Uterus (tissue), 2 donors: ENCODE measurements at regions not wholly inside any gene's neighbourhood (a gene's known extent, or its start where the extent isn't known, plus 50 kb on each side); places are given as distances from the start of the nearest gene placed in this dataset.

ENCODE experiments used
- POLR2A ChIP-seq, 2 donors: fragments of 450-650 bp; IDR thresholded peaks; one replicate each; pipeline ENCODE4 v1.6.1; 2016; ENCODE audit warnings: antibody characterized with exemption in 2 of 2, mild to moderate bottlenecking in 1 of 2, moderate library complexity in 1 of 2
- TF ChIP-seq, protein P1 (sequence below), 4 experiments: fragments of 200-600 bp in 2 of 4; fragments of 450-650 bp in 2 of 4; sonication (generic) in 2 of 4; IDR thresholded peaks; one replicate each; pipeline ENCODE4 v1.5.1; 2016 to 2019; ENCODE audit warnings: antibody characterized with exemption in 4 of 4, mild to moderate bottlenecking in 2 of 4, moderate library complexity in 1 of 4

- TF ChIP-seq, protein P1, sequence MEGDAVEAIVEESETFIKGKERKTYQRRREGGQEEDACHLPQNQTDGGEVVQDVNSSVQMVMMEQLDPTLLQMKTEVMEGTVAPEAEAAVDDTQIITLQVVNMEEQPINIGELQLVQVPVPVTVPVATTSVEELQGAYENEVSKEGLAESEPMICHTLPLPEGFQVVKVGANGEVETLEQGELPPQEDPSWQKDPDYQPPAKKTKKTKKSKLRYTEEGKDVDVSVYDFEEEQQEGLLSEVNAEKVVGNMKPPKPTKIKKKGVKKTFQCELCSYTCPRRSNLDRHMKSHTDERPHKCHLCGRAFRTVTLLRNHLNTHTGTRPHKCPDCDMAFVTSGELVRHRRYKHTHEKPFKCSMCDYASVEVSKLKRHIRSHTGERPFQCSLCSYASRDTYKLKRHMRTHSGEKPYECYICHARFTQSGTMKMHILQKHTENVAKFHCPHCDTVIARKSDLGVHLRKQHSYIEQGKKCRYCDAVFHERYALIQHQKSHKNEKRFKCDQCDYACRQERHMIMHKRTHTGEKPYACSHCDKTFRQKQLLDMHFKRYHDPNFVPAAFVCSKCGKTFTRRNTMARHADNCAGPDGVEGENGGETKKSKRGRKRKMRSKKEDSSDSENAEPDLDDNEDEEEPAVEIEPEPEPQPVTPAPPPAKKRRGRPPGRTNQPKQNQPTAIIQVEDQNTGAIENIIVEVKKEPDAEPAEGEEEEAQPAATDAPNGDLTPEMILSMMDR (IDR thresholded peaks at IDR 0.05): no peak
- TF ChIP-seq POLR2A (IDR thresholded peaks at IDR 0.05): no peak
Observed at GRCh38 chr21:24032709-24033232, 1574.5 kb downstream of the MRPL39 start.
